Keratinocyte (primary cell): ENCODE measurements at regions not wholly inside any gene's neighbourhood (a gene's known extent, or its start where the extent isn't known, plus 50 kb on each side); places are given as distances from the start of the nearest gene placed in this dataset.
A peak's percentile ranks its signal among the peaks of the same experiment; 100 is the strongest.

ENCODE experiments used
- DNase-seq: peaks from one replicate; pipeline ENCODE4 v3.0.0-alpha.2; 2011; ENCODE audit warnings: low read depth, missing footprints, low spot score
- FAIRE-seq: peaks from 2 replicates; lab custom pipeline; 2011; peaks lifted over from hg19 to GRCh38; lab: Jason Lieb, UNC
- H2AFZ ChIP-seq: 2 replicates; pipeline ENCODE4 v1.6.0; 2012; ENCODE audit warnings: low read length, control low read depth, inconsistent platforms; ENCODE audit not compliant: control insufficient read depth
- H3K27ac ChIP-seq: 2 replicates; pipeline ENCODE4 v1.5.1; 2011; ENCODE audit warnings: low read length; ENCODE audit not compliant: control insufficient read depth, insufficient read depth
- H3K27me3 ChIP-seq: 3 replicates; pipeline ENCODE4 v1.6.0; 2011; ENCODE audit warnings: low read length; ENCODE audit not compliant: control insufficient read depth, insufficient read depth; ENCODE audit errors: extremely low read depth
- H3K36me3 ChIP-seq, 2 experiments: 2 replicates in 1 of 2; 3 replicates in 1 of 2; pipeline ENCODE4 v1.5.1; 2011; ENCODE audit warnings: low read length in 2 of 2, mild to moderate bottlenecking in 1 of 2; ENCODE audit not compliant: control insufficient read depth in 2 of 2, insufficient read depth in 2 of 2; ENCODE audit errors: extremely low read depth in 1 of 2
- H3K4me1 ChIP-seq: 3 replicates; pipeline ENCODE4 v1.5.1; 2011; ENCODE audit warnings: low read length; ENCODE audit not compliant: control insufficient read depth, insufficient read depth; ENCODE audit errors: extremely low read depth
- H3K4me2 ChIP-seq: 3 replicates; pipeline ENCODE4 v1.6.0; 2011; ENCODE audit warnings: low read depth, low read length; ENCODE audit not compliant: control insufficient read depth, insufficient read depth; ENCODE audit errors: extremely low read depth
- H3K4me3 ChIP-seq, 3 experiments: fragments of 200-600 bp in 1 of 3; sonication (generic) in 1 of 3; 2 replicates in 2 of 3; 3 replicates in 1 of 3; pipeline ENCODE4 v1.5.1; 2011 to 2016; ENCODE audit warnings: low read length in 3 of 3, mild to moderate bottlenecking in 3 of 3, control low read depth in 2 of 3, inconsistent platforms in 1 of 3, low read depth in 1 of 3, mixed read lengths in 1 of 3, mixed run types in 1 of 3, moderate library complexity in 1 of 3; ENCODE audit not compliant: control insufficient read depth in 2 of 3, insufficient read depth in 2 of 3; ENCODE audit errors: extremely low read depth in 1 of 3
- H3K79me2 ChIP-seq: 2 replicates; pipeline ENCODE4 v1.6.0; 2012; ENCODE audit warnings: low read length; ENCODE audit not compliant: control insufficient read depth, insufficient read depth
- H3K9ac ChIP-seq: 3 replicates; pipeline ENCODE4 v1.6.0; 2011; ENCODE audit warnings: low read length; ENCODE audit not compliant: control insufficient read depth, insufficient read depth; ENCODE audit errors: extremely low read depth
- H3K9me1 ChIP-seq: 3 replicates; pipeline ENCODE4 v1.6.0; 2011; ENCODE audit warnings: low read length; ENCODE audit not compliant: control insufficient read depth, insufficient read depth; ENCODE audit errors: extremely low read depth
- H3K9me3 ChIP-seq: 2 replicates; pipeline ENCODE4 v1.5.1; 2012; ENCODE audit warnings: low read depth, low read length; ENCODE audit not compliant: control insufficient read depth
- H4K20me1 ChIP-seq: 3 replicates; pipeline ENCODE4 v1.6.0; 2011; ENCODE audit warnings: low read length; ENCODE audit not compliant: control insufficient read depth, insufficient read depth; ENCODE audit errors: extremely low read depth
- CTCF ChIP-seq, 3 experiments: IDR thresholded peaks in 1 of 3; conservative IDR thresholded peaks in 1 of 3; optimal IDR thresholded peaks in 1 of 3; 2 replicates in 2 of 3; 3 replicates in 1 of 3; pipeline versions ENCODE3 to v1.5.1; 2011; ENCODE audit warnings: low read length in 3 of 3, mild to moderate bottlenecking in 3 of 3, moderate library complexity in 2 of 3, control low read depth in 1 of 3, inconsistent platforms in 1 of 3; ENCODE audit not compliant: insufficient read depth in 2 of 3; ENCODE audit errors: extremely low read depth in 1 of 3
- EZH2 ChIP-seq: IDR thresholded peaks from one replicate; pipeline ENCODE4 v1.6.1; 2012; ENCODE audit warnings: inconsistent platforms, mild to moderate bottlenecking, low read length, moderate library complexity
- dilution Hi-C: fragments of 300-500 bp; cut with MboI; formaldehyde crosslinking; loops from one replicate; pipeline ENCODE4 v1.7.0; 2020; ENCODE audit warnings: low sequenced_read_pairs; ENCODE audit not compliant: extremely low pct_ligation_motif_present

GRCh38 chr3:107212618-107213017 lies 164.6 kb upstream of the CCDC54 start:
- no peak overlapping the region for H2AFZ ChIP-seq
- FAIRE-seq (no peak), DNase-seq (no peak)
- H3K4me3 ChIP-seq, result no peak overlapping the region
- H3K36me3 ChIP-seq, result no peaks in the 10 kb centered on the region
- H3K27ac ChIP-seq, result peak overlapping the region; percentile 77
- peaks cover 50% of the 10 kb centered on the region for H3K4me1 ChIP-seq
- no peaks in the 10 kb centered on the region for H3K9me3 ChIP-seq
- H3K79me2 ChIP-seq, result no peaks in the 10 kb centered on the region
- dilution Hi-C loops, result no loop called here
- no peak for TF ChIP-seq CTCF (optimal IDR thresholded peaks at IDR 0.05 in 1 of 3, IDR thresholded peaks at IDR 0.05 in 1 of 3, conservative IDR thresholded peaks at IDR 0.05 in 1 of 3; ENCODE audit: extremely low read depth in 1 of 3, insufficient read depth in 2 of 3, low read length in 3 of 3)
- no peak for TF ChIP-seq EZH2
- H3K9ac ChIP-seq, result no peak overlapping the region
- H4K20me1 ChIP-seq, result no peaks in the 10 kb centered on the region
- H3K9me1 ChIP-seq, result no peaks in the 10 kb centered on the region
- H3K27me3 ChIP-seq, result no peaks in the 10 kb centered on the region
- H3K4me2 ChIP-seq, result peak overlapping the region; percentile 55

- Histone ChIP-seq H3K4me2 (no peak overlapping the region), H2AFZ (no peak overlapping the region), H3K9ac (no peak overlapping the region), H3K27me3 (no peaks in the 10 kb centered on the region), H4K20me1 (no peaks in the 10 kb centered on the region), H3K9me1 (no peaks in the 10 kb centered on the region), H3K4me3 (no peak overlapping the region), H3K9me3 (no peaks in the 10 kb centered on the region), H3K79me2 (no peaks in the 10 kb centered on the region), H3K27ac (no peak overlapping the region), H3K36me3 (no peaks in the 10 kb centered on the region), H3K4me1 (peaks cover 50% of the 10 kb centered on the region)
- dilution Hi-C loops, result no loop called here
- TF ChIP-seq CTCF (optimal IDR thresholded peaks at IDR 0.05 in 1 of 3, IDR thresholded peaks at IDR 0.05 in 1 of 3, conservative IDR thresholded peaks at IDR 0.05 in 1 of 3; ENCODE audit: extremely low read depth in 1 of 3, insufficient read depth in 2 of 3, low read length in 3 of 3), result no peak
- no peak for TF ChIP-seq EZH2
- DNase-seq (no peak), FAIRE-seq (peak; percentile 5)
These were observed 164.1 kb upstream of the CCDC54 start for GRCh38 chr3:107213044-107213669.
